GM21723 (cell line): ENCODE measurements at regions not wholly inside any gene's neighbourhood (a gene's known extent, or its start where the extent isn't known, plus 50 kb on each side); places are given as distances from the start of the nearest gene placed in this dataset.
A peak's percentile ranks its signal among the peaks of the same experiment; 100 is the strongest.
"Not testable (repeated sequence)": the region's sequence is repeated elsewhere in the genome, so short reads cannot be mapped to it uniquely, and the experiment has no call there.

ENCODE experiments used
- ATAC-seq: cut with Tn5 transposase; IDR thresholded peaks from one replicate; pipeline ENCODE4 v1.9.1; 2021; ENCODE audit warnings: mild to moderate bottlenecking, moderate library complexity; ENCODE audit not compliant: unreplicated experiment

- ATAC-seq, result no peak
Observed at GRCh38 chrX:63285375-63285774, 65.8 kb downstream of the SPIN4 start.

DNA sequence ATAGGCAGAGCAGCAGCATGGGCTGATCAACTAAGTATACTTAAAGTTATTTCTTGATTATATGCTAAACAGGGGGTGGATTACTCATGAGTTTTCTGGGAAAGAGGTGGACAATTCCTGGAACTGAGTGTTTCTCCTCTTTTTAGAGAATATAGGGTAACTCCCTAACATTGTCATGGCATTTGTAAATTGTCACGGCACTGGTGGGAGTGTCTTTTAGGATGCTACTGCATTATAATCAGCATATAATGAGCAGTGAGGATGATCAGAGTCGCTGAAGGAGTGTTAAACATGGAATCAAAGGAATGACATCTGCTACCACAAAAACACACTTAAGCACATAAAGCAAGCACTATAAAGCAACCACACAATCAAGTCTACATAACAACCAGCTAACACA is 66.5 kb downstream of the SPIN4 start:
- no peak for ATAC-seq

DNA sequence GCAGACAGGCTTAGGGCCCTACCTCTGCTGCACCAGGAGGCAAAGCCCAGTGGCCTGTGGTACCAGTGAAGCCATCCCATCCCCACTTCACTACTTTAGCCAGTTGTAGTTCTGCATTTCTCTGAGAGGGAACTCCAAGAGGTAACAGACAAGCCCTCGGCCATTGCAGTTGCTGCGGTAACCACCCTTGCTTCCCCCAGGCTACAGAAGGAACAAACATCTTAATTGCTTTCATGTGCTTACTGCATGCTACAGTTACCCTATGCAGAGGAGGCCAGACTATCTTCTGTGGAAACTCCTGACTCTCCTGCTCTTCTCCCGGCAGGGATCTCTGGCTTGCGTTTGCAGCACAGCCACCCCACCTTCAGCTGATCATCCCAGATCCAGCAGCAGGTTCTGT is 67.8 kb downstream of the SPIN4 start:
- no peak for ATAC-seq

DNA sequence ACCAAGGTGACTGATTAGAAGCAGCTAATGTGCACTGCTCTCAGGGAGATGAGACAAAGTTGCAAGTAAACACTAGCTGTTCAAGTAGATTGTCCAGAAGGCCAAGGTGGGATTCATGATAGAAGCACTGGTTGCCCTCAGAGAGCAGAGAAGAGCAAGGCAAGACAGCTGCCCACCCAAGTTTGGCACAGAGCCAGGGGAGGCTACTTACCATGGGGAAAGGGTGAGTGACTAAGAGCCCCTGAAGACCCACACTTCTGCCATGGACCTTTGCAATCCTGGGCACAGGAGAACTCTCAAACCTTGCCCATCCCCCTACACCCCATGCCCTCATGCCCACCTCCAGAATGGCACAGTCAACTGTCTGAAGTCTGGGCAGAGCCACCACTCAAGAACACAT is 68.3 kb downstream of the SPIN4 start:
- ATAC-seq, result no peak

DNA sequence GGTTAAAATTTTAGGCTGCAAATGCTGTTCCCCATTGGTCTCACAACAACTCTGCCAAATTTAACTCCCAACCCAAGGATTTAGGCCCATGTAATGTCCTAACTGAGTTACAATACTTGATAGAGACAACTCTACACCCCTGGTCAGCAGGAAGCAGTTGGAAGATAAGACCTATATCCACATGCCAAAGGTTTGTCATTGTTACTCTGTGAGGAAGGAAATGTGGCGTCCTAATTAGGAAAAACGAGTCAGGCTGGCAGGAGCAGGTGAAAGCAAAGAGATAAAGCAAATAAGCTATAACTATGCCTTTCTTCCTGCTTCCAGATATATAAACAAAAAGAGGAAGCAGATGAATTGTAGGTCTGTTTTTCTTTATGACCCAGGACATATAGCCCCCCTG is 69.1 kb downstream of the SPIN4 start:
- ATAC-seq, result no peak

DNA sequence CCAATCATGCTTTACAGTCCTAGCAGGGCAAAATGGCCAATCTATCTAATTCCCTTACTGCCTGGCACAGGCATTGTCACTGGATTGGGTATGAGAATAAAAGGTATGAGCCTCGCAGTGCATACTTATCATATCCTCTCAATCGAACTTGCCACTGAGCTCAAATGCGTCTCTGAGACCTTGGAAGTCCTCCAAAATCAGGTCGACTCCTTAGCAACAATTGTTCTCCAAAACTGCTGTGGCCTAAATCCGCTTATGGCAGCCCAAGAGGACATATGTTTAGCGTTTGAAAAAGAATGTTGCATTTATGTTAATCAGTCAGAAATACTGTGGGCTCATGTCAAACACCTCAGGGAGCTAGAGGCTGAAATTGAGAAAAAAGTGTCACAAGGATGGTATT is 69.7 kb downstream of the SPIN4 start:
- ATAC-seq, result no peak

GRCh38 chrX:63277394-63277793 is 73.7 kb downstream of the SPIN4 start:
- not testable (repeated sequence) for ATAC-seq

DNA sequence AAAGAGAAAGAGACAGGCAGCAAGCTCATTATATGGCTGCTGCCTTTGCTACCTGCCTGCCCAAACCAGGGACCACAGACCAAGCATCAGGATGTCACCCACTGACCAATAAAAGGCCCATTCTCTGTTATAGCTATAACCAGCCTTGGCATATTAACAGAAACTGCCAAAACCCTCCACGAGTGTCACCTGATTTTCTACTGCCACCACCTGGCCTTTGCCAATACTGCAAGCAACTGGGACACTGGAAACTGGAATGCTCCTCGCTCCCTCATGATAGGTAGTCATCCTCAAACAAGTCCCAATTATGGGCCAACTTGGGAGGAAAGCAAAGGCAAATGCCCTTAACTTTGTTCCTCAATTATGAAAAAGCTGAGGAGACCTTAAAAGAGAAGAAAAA is 76.0 kb downstream of the SPIN4 start:
- ATAC-seq, result no peak

GRCh38 chrX:63270873-63271272 is 80.3 kb downstream of the SPIN4 start:
- ATAC-seq, result no peak

GRCh38 chrX:63258144-63258543 is 93.0 kb downstream of the SPIN4 start:
- no peak for ATAC-seq

DNA sequence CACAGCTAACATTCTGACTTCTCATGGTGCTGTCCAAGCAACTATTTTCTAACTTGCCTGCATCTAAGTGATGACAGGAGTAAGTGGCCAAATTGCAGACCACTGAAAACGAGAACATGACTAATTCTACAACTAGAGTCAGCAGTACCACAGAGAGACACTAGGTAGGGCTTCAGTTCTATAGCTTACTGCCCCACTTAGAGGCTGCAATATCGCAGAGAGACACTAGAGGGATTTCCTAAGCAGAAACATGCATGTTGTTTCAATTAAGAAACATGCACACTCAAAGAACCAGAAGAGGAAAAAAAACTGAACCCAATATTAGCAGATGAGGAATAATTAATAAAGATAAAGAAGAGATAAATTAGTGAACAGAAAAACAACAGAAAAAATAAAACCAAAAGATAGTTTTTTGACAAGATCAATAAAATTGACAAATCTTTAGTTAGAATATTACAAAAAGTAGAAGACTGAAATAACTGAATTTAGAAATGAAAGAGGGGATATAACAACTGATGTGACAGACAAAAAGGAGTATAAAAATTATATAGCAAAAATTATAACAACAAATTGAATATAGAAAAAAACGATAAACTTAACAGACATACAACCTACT is 100.8 kb downstream of the SPIN4 start:
- peak; percentile 100 for ATAC-seq

GRCh38 chrX:63242689-63243088 is 108.4 kb downstream of the SPIN4 start:
- not testable (repeated sequence) for ATAC-seq

GRCh38 chrX:63235963-63236362 is 115.2 kb downstream of the SPIN4 start:
- ATAC-seq, result not testable (repeated sequence)

DNA sequence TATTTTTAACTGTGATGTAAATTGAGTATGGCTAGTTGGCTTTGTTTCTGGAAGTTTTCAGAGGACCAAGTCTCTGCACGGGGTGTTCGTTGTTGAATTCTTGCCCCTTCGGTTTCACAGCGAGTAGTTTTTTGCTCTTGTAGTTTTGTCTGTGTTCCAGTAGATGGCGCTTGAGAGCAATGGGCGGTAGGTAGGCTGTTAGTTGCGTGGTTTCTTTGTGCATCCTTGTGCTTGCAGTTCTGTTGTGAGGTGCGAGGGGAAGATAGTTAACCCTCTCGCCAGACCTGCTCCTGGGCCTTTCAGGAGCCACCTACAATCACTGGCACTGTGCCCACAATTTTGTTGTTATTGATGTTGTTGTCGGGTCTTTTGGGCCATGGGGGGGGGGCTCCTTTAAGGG is 118.1 kb downstream of the SPIN4 start:
- ATAC-seq, result not testable (repeated sequence)

DNA sequence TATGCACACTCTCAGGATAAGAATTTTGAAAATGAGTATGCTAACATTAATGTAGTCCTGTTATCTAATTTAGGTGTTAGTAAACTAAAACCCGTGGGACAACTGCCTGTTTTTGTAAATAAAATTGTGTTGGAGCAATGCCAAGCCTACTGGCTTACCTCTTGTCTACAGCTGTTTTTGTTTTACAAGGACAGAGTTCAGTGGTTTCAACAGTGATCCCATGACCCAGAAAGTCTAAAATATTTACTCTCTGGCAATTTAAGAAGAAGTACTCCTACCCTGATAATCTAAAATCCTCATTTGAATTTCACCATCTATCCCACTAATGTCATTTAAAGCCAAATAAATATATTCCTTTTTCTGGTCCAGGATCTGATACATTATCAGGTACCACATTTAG is 132.9 kb downstream of the SPIN4 start:
- ATAC-seq, result not testable (repeated sequence)

- ATAC-seq, result not testable (repeated sequence)
Observed at GRCh38 chrX:63217549-63217948, 133.6 kb downstream of the SPIN4 start.

DNA sequence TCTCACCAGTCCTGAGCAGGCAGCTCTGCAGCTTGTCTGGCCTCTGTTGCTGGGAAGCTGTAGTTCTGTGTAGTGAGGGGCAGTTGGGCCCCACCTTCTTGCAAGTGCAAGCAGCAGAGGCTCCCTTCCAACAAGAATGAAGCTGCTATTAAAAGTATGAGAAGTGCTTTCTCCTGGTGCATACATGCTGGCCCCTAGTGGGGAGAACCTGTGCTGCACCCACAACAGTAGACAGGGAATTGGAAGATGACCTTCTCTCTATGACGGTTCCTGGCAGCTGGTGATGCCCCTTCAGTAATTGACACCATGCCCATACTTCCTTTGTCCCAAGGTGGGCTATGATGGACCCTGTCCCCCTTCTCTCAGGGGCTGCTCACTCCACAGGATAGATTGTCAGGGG is 141.5 kb downstream of the SPIN4 start:
- ATAC-seq, result peak; percentile 76

DNA sequence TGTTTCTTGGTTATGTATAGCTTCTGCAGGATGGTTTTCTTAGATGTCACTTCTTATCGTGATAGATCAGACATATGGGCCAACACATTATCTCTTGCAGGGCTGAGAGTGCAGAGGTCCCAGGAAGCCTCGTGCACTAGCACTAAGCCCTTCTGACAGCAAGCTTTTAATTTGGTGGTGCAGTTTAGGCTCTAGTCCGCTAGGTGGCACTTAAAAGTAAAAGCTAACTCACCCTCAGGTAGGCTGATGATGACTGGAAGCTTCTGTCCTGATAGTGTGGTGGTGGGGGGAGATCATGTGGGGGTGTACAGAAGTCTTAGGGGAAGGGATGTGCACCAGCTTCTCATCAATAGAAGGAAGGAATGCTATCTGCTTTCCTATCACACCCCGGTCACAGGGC is 142.0 kb downstream of the SPIN4 start:
- peak; percentile 77 for ATAC-seq

GRCh38 chrX:63204266-63205074 is 146.7 kb downstream of the SPIN4 start:
- not testable (repeated sequence) for ATAC-seq

- not testable (repeated sequence) for ATAC-seq
Observed at GRCh38 chrX:63201987-63202386, 149.1 kb downstream of the SPIN4 start.

- not testable (repeated sequence) for ATAC-seq
Observed at GRCh38 chrX:63198693-63199092, 152.4 kb downstream of the SPIN4 start.

- ATAC-seq, result not testable (repeated sequence)
Observed at GRCh38 chrX:63192366-63193041, 158.6 kb downstream of the SPIN4 start.
